HepG2 (cell line): ENCODE measurements at regions not wholly inside any gene's neighbourhood (a gene's known extent, or its start where the extent isn't known, plus 50 kb on each side); places are given as distances from the start of the nearest gene placed in this dataset.

Source experiments
- ATAC-seq: fragments of 200-7000 bp; cut with Tn5 transposase; 3 replicates; pipeline ENCODE4 v1.9.1; 2020; ENCODE audit warnings: mild to moderate bottlenecking, moderate library complexity
- BruUV-seq: library from RNA; stranded (reverse); fragments of 400-500 nt; replicated peaks from 2 replicates; lab custom pipeline; 2021; lab: Mats Ljungman, UMichigan
- CTCF ChIA-PET: fragments of 300-600 bp; formaldehyde crosslinking; extraction: SDS; loops from one replicate; lab custom pipeline; 2021; ENCODE audit warnings: low total read pairs, inconsistent platforms, low intra/inter-chr PET ratio; lab: Yijun Ruan, JAX
- POLR2A ChIA-PET: fragments of 350-600 bp; sonication (Branson Sonifier 250); formaldehyde crosslinking; loops from one replicate; lab custom pipeline; 2020; ENCODE audit warnings: antibody characterized with exemption, inconsistent platforms; lab: Yijun Ruan, JAX
- DNase-seq: peaks from one replicate; pipeline ENCODE4 v3.0.0-alpha.2; 2015; ENCODE audit warnings: low spot score
- FAIRE-seq: peaks from 3 replicates; lab custom pipeline; 2011; peaks lifted over from hg19 to GRCh38; lab: Jason Lieb, UNC
- H2AFZ ChIP-seq: one replicate; pipeline ENCODE4 v1.6.1; 2011; ENCODE audit warnings: low read length, inconsistent platforms
- H3K27ac ChIP-seq: fragments of 300-600 bp; 3 replicates; pipeline ENCODE4 v1.8.0; 2011; ENCODE audit warnings: mixed run types, mild to moderate bottlenecking, mixed read lengths, low read length, inconsistent platforms; ENCODE audit not compliant: insufficient read depth; ENCODE audit errors: extremely low read length
- H3K27me3 ChIP-seq, 2 experiments: fragments of 200-600 bp in 1 of 2; 2 replicates in 1 of 2; 3 replicates in 1 of 2; pipeline versions ENCODE4 v1.6.0 to v1.8.0; 2011; ENCODE audit warnings: low read length in 2 of 2, mild to moderate bottlenecking in 2 of 2, moderate library complexity in 2 of 2, inconsistent platforms in 1 of 2; ENCODE audit not compliant: insufficient read depth in 2 of 2, control insufficient read depth in 1 of 2
- H3K36me3 ChIP-seq, 2 experiments: fragments of 200-600 bp in 1 of 2; replicated peaks in 1 of 2; 2 replicates in 1 of 2; 3 replicates in 1 of 2; pipeline versions ENCODE4 v1.5.1 to v1.8.0; 2011; ENCODE audit warnings: low read length in 2 of 2, inconsistent platforms in 1 of 2; ENCODE audit not compliant: insufficient read depth in 2 of 2, control insufficient read depth in 1 of 2
- H3K4me1 ChIP-seq: 2 replicates; pipeline ENCODE4 v1.5.1; 2012; ENCODE audit warnings: low read length, inconsistent platforms; ENCODE audit not compliant: insufficient read depth
- H3K4me2 ChIP-seq: 2 replicates; pipeline ENCODE4 v1.6.0; 2011; ENCODE audit warnings: low read depth, low read length, inconsistent platforms
- H3K4me3 ChIP-seq, 3 experiments: fragments of 200-600 bp in 1 of 3; sonication (generic), shearing (Covaris generic) in 1 of 3; replicated peaks in 1 of 3; 2 replicates each; pipeline ENCODE4 v1.5.1; 2011 to 2016; ENCODE audit warnings: low read length in 3 of 3, inconsistent platforms in 2 of 3, low read depth in 2 of 3, mild to moderate bottlenecking in 2 of 3, control low read depth in 1 of 3, mixed read lengths in 1 of 3; ENCODE audit not compliant: insufficient read depth in 1 of 3
- H3K79me2 ChIP-seq: one replicate; pipeline ENCODE4 v1.6.1; 2011; ENCODE audit warnings: low read length, inconsistent platforms; ENCODE audit not compliant: insufficient read depth
- H3K9ac ChIP-seq: 2 replicates; pipeline ENCODE4 v1.6.0; 2011; ENCODE audit warnings: mild to moderate bottlenecking, low read depth, low read length, inconsistent platforms; ENCODE audit not compliant: insufficient read depth
- H3K9me3 ChIP-seq: 2 replicates; pipeline ENCODE4 v1.5.1; 2012; ENCODE audit warnings: mild to moderate bottlenecking, low read length
- H4K20me1 ChIP-seq: 2 replicates; pipeline ENCODE4 v1.6.0; 2011; ENCODE audit warnings: inconsistent platforms, mild to moderate bottlenecking, low read length, moderate library complexity; ENCODE audit not compliant: insufficient read depth
- CCDC6 ChIP-seq: sonication (generic); formaldehyde crosslinking; IDR thresholded peaks from 2 replicates; pipeline ENCODE4 v1.8.1; 2022; ENCODE audit warnings: mild to moderate bottlenecking, missing genetic modification reagents, moderate library complexity
- KLF13 ChIP-seq: sonication (generic); formaldehyde crosslinking; IDR thresholded peaks from 2 replicates; pipeline ENCODE4 v1.4.0; 2020; ENCODE audit warnings: mild to moderate bottlenecking, missing genetic modification reagents
- NCOA1 ChIP-seq: sonication (generic); formaldehyde crosslinking; IDR thresholded peaks from 2 replicates; pipeline ENCODE4 v1.9.0; 2021; ENCODE audit warnings: missing genetic modification reagents
- PLRG1 ChIP-seq: fragments of 450-650 bp; conservative IDR thresholded peaks from 2 replicates; pipeline ENCODE4 v1.6.1; 2016
- SMARCC2 ChIP-seq: fragments of 450-650 bp; IDR thresholded peaks from 2 replicates; pipeline ENCODE4 v1.6.1; 2017; ENCODE audit warnings: antibody characterized with exemption, mild to moderate bottlenecking
- TAF15 ChIP-seq: fragments of 200-400 bp; formaldehyde crosslinking; IDR thresholded peaks from one replicate; pipeline ENCODE4 v1.6.1; 2018; ENCODE audit warnings: mild to moderate bottlenecking, low read depth, low read length; ENCODE audit not compliant: poor library complexity, severe bottlenecking
- ZBTB49 ChIP-seq: sonication (generic); formaldehyde crosslinking; IDR thresholded peaks from 2 replicates; pipeline ENCODE4 v1.4.0; 2020; ENCODE audit warnings: missing genetic modification reagents, borderline replicate concordance
- ZSCAN31 ChIP-seq: sonication (generic); formaldehyde crosslinking; IDR thresholded peaks from 2 replicates; pipeline ENCODE4 v1.5.0; 2020; ENCODE audit warnings: low read depth, mild to moderate bottlenecking, missing genetic modification reagents
- ZSCAN9 ChIP-seq: IDR thresholded peaks from 2 replicates; pipeline ENCODE4 v1.6.1; 2016; ENCODE audit warnings: borderline replicate concordance
- WGBS: methylation state at CpG from one replicate; pipeline ENCODE4 v1.1.6; 2017; ENCODE audit warnings: low lambda C conversion rate; 5-methylcytosine and 5-hydroxymethylcytosine counted together
- in situ Hi-C: cut with HindIII; loops from 2 replicates; pipeline ENCODE4 v1.10.0; 2017; ENCODE audit warnings: low pct_unique_long_range_greater_than_20kb; ENCODE audit not compliant: extremely low pct_ligation_motif_present
- intact Hi-C: fragments of 100-400 bp; cut with micrococcal nuclease; formaldehyde crosslinking; loops from one replicate; pipeline ENCODE4 v1.10.0; 2022; ENCODE audit not compliant: unreplicated experiment
- TF ChIP-seq, protein P1 (sequence below): sonication (generic); formaldehyde crosslinking; IDR thresholded peaks from 2 replicates; pipeline ENCODE4 v1.4.0; 2020; ENCODE audit warnings: missing genetic modification reagents, borderline replicate concordance

DNA sequence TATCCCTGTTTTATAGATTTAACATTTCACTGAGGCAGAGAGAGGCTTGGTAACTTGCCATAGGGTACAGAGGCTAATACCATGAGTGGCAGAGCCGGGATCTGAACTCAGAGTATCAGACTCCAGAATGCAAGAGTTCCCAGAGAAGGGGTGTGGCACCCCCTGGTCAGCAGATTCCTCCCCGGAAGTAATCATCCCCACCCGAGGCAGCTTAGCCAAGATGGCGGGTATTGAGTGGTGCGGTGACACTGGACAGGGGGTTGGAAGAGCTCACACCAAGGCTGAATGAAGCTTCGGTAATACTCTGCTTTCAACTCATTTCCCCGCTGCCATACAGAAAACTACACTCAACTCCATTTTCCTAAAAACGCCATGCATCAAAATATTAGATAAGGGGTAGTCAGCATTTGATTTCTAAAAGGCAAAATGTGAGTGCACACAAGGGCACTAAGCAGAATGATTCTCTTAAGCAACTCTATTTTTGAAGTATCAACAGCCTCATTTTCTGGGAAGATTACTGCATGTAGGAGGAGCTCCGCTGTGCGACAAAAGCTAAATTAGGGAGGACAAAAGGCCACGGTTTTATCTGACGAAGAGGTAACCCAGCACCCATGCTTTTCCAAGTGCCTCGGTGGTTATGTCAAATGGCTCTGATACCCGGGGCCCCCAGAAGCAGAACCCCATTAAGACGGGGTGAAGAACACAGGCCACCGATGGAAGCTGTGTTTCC is 166.7 kb downstream of the NUP210 start:
- H3K36me3 ChIP-seq: peaks cover 0 to 11% of the 10 kb centered on the region in 2 experiments; a peak in 1 of 5 replicates
- no peak overlapping the region for H3K9ac ChIP-seq
- DNase-seq: no peak
- H3K4me2 ChIP-seq: peak overlapping the region; percentile 88
- BruUV-seq: no TSS peak
- intact Hi-C loops: no loop called here
- TF ChIP-seq CCDC6 (CRISPR knock-in tag) (0 out of 2 replicates have a peak, but pooled peaks have one; percentile 34), NCOA1 (CRISPR knock-in tag) (peak; percentile 7; the same call in 1 of the 2 replicates), ZBTB49 (CRISPR knock-in tag) (no peak)
- TF ChIP-seq, all 625 proteins: peak for 2
- no peaks in the 10 kb centered on the region for H4K20me1 ChIP-seq
- H3K9me3 ChIP-seq: no peaks in the 10 kb centered on the region
- WGBS: 71% methylated on average over 15 of the region's 16 CpGs
- peak overlapping the region; percentile 82 for H3K27ac ChIP-seq
- in situ Hi-C loops: no loop called here
- H3K4me3 ChIP-seq: no peak overlapping the region
- no peak for FAIRE-seq
- H2AFZ ChIP-seq: no peak overlapping the region
- H3K27me3 ChIP-seq: no peaks in the 10 kb centered on the region
- H3K4me1 ChIP-seq: peaks cover 70% of the 10 kb centered on the region
- ChIA-PET POLR2A (interaction anchor here (1.1 to 2.0 kb wide), 3 partner anchors 10 to 30 kb away, joined by 3 to 18 read pairs (median 4); no protein-coding TSS in a partner anchor), CTCF (no interaction called here)
- peaks cover 35% of the 10 kb centered on the region for H3K79me2 ChIP-seq
- no peak for ATAC-seq

DNA sequence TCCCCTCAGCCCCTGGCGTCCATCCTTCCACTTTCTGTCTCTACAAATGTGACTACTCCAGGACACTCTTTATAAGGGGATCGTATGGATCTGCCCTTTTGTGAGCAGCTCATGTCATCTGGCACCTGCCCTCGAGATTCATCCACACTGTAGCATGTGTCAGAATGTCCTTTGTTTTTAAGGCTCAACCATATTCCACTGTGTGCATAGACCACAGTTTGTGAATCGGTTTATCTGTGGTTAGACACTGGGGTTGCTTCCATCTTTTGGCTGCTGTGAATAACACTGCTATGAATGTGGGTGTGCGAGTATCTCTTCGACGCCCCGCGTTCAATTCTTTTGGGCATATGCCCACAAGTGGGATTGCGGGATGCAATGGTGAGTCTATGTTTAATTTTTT is 167.9 kb downstream of the NUP210 start:
- Histone ChIP-seq H3K36me3 (peaks cover 0 to 8% of the 10 kb centered on the region in 2 experiments; a peak in 2 of 5 replicates), H3K4me2 (peak overlapping the region; percentile 42; the same call in 1 of the 2 replicates), H2AFZ (no peak overlapping the region), H3K4me1 (peaks cover 59% of the 10 kb centered on the region), H3K79me2 (peaks cover 30% of the 10 kb centered on the region), H3K9me3 (no peaks in the 10 kb centered on the region), H4K20me1 (no peaks in the 10 kb centered on the region), H3K27me3 (no peaks in the 10 kb centered on the region), H3K27ac (peak overlapping the region; percentile 64), H3K4me3 (no peak overlapping the region), H3K9ac (no peak overlapping the region)
- BruUV-seq: no TSS peak
- WGBS: 89% methylated on average over 10 of the region's 10 CpGs
- ChIA-PET POLR2A (interaction anchor here (1.1 kb wide), 1 partner anchor 9 kb away, joined by 7 read pairs; no protein-coding TSS in a partner anchor), CTCF (no interaction called here)
- no peak for FAIRE-seq
- no peak for ATAC-seq
- no peak for DNase-seq
- in situ Hi-C loops: no loop called here
- intact Hi-C loops: no loop called here
- TF ChIP-seq, protein P1, sequence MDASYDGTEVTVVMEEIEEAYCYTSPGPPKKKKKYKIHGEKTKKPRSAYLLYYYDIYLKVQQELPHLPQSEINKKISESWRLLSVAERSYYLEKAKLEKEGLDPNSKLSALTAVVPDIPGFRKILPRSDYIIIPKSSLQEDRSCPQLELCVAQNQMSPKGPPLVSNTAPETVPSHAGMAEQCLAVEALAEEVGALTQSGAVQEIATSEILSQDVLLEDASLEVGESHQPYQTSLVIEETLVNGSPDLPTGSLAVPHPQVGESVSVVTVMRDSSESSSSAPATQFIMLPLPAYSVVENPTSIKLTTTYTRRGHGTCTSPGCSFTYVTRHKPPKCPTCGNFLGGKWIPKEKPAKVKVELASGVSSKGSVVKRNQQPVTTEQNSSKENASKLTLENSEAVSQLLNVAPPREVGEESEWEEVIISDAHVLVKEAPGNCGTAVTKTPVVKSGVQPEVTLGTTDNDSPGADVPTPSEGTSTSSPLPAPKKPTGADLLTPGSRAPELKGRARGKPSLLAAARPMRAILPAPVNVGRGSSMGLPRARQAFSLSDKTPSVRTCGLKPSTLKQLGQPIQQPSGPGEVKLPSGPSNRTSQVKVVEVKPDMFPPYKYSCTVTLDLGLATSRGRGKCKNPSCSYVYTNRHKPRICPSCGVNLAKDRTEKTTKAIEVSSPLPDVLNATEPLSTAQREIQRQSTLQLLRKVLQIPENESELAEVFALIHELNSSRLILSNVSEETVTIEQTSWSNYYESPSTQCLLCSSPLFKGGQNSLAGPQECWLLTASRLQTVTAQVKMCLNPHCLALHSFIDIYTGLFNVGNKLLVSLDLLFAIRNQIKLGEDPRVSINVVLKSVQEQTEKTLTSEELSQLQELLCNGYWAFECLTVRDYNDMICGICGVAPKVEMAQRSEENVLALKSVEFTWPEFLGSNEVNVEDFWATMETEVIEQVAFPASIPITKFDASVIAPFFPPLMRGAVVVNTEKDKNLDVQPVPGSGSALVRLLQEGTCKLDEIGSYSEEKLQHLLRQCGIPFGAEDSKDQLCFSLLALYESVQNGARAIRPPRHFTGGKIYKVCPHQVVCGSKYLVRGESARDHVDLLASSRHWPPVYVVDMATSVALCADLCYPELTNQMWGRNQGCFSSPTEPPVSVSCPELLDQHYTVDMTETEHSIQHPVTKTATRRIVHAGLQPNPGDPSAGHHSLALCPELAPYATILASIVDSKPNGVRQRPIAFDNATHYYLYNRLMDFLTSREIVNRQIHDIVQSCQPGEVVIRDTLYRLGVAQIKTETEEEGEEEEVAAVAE: no peak
- TF ChIP-seq KLF13 (CRISPR knock-in tag) (no peak), TAF15 (no peak), SMARCC2 (no peak), ZSCAN9 (CRISPR knock-in tag) (no peak), ZSCAN31 (no peak), PLRG1 (no peak)
